Medulla oblongata (tissue), 1 donor: ENCODE measurements at regions not wholly inside any gene's neighbourhood (a gene's known extent, or its start where the extent isn't known, plus 50 kb on each side); places are given as distances from the start of the nearest gene placed in this dataset.
"Not testable (repeated sequence)": the region's sequence is repeated elsewhere in the genome, so short reads cannot be mapped to it uniquely, and the experiment has no call there.

ENCODE experiments used
- DNase-seq: peaks from one replicate; pipeline ENCODE4 v3.0.0-alpha.2; 2015; ENCODE audit errors: extremely low spot score

DNA sequence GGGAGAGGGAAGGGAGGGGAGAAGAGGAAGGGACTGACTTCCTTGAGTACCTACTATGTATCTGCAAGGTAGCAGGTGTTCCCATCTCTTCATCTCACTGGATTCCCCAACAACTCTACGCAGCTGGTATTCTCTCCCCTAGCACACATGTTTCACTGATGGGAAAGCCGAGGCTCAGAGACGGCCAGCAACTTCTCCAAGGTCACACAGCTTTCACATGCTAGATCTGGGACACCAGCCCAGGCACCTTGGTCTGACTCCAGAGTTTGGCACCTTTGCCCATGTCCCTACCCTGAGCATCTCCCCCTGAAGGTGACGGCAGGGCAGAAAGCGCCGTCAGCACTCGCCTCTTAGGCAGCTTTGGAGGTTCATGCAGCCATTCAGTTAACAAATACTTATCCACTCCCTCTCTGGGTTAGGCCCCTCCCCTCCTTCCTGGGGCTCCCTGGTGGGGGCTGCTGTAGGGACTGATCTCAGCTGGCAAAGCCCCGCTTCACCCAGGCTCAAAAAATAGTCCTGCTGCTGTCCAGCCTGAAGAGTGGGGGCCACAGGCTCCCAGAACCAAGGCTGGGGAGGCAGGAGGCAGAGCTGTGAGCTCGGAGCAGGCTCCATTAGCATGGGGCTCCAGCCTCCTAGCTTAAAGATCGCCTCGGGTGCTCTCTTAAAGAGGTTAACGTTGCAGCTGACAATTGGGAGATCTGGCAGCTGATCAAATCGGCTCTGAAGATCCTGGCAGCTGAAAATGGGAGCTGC lies 79.4 kb downstream of the IGLL1 start:
- DNase-seq = no peak

DNA sequence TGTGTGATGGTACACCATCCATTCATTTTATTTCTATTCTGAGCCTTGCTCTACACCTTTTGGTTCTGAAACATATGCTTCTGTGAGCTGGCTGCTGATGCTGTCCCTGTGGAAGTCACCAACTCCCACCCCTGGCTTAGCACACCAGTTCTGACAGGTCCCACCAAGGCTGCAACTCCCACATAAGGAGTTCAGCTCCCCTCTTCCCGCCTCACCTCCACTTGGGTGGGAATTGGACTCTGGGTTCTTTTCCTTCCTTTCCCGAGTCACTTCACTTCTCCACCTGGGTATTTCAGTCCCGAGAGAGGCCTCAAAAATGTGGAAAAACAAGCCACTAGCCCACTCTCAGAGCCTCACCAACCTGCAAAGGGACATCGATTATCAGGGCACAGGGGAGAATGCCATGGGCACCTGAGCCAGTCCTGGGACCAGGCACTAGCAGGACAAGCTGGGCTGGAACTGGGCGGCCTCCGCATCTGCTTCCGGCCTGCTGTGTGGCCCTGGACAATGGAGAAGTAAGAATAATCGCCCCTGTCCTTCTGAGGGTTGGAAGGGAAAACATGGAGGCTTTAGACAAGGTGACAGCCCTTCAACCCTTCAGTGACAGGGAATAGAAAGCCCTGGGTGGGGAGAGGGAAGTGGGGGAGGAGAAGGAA lies 80.1 kb downstream of the IGLL1 start:
- DNase-seq = no peak

- no peak for DNase-seq
Measured at GRCh38 chr22:23498811-23499798, 81.0 kb downstream of the IGLL1 start.

GRCh38 chr22:23497889-23498288 lies 82.2 kb downstream of the IGLL1 start:
- DNase-seq = not testable (repeated sequence)

DNA sequence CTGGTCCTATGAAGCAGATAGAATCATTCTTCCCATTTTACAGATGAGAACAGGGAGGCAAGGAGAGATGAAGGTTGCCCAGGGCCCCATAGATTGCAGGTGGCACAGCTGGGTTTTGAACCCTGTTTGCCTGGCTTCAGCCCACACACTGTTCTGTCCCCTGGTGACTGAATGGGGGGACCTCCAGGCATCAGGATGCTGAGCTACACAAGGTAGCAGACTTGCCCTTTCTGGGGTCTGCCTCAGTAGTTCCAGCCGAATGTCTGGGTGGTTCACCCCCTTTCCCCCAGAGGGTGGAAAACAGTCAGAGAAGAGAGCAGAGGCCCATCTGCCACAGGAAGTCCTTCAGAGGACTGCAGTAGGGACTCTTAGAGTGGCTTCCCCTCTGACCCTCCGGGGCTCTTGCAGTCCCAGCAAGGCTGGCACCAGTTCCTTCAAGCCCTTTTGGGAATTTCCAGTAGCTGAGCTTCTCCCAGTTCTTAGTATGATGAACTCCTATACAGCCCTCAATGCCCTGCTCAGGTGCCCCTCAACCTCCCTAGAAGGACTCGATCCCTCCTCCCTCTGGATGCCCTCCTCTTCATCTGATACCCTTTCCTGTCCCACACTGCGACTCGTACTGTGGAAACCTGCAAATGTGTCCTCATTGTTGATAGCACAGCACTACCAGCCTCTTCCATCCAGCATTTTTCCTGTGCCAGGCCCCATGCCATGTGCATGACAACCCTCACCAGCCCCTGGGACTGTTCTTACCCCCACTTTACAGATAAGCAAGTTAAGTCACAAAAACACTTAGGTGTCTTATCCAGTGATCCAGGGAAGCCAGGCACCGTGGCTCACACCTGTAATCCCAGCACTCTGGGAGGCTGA lies 82.8 kb downstream of the IGLL1 start:
- DNase-seq = no peak

GRCh38 chr22:23496445-23496833 lies 83.7 kb downstream of the IGLL1 start:
- no peak for DNase-seq

GRCh38 chr22:23495614-23496444 lies 84.3 kb downstream of the IGLL1 start:
- DNase-seq = no peak

GRCh38 chr22:23494930-23495266 lies 85.2 kb downstream of the IGLL1 start:
- DNase-seq = no peak

- DNase-seq = no peak
Measured at GRCh38 chr22:23485490-23485889, 94.6 kb downstream of the IGLL1 start.

- DNase-seq = no peak
Measured at GRCh38 chr22:23484651-23485050, 95.4 kb downstream of the IGLL1 start.

- DNase-seq = no peak
Measured at GRCh38 chr22:23481369-23481768, 98.7 kb downstream of the IGLL1 start.

GRCh38 chr22:23478175-23478574 lies 101.9 kb downstream of the IGLL1 start:
- DNase-seq = no peak

GRCh38 chr22:23474531-23474930 lies 105.6 kb downstream of the IGLL1 start:
- DNase-seq = not testable (repeated sequence)

DNA sequence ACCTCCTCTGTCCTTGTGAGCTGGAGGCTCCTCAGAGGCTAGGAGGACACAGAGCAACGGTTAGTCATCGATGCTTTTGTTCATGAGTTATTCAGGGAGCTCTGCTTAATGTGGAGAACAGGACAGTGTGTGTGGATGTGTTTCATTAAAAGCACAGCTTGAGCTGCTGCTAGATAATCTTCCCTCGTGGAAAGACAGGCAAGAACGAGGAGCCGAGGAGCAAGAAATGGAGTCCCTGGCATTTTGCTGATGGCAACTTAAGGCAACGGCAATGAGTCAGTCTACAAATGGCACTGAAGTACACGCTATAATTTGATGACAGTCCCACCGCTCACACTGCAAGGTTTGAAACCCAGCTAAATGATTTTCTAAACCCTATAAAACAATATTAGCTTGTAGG lies 106.2 kb downstream of the IGLL1 start:
- DNase-seq = no peak

DNA sequence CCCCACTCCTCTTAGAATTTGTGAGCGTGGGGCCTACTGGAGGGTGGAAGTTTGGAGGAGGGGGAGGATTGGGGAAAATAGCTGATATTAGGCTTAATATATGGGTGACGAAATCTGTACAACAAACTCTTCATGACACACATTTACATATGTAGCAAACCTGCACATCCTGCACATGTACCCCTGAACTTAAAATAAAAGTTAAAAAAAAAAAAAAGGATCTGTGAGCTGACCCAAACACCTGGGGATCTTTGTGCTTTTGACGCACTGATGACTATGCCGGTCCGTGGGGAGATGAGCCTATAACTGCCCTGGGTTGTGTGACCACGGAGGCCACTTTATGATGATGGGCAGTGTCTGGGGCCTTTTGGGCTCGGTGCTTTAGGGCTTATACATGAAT lies 107.7 kb downstream of the IGLL1 start:
- not testable (repeated sequence) for DNase-seq

DNA sequence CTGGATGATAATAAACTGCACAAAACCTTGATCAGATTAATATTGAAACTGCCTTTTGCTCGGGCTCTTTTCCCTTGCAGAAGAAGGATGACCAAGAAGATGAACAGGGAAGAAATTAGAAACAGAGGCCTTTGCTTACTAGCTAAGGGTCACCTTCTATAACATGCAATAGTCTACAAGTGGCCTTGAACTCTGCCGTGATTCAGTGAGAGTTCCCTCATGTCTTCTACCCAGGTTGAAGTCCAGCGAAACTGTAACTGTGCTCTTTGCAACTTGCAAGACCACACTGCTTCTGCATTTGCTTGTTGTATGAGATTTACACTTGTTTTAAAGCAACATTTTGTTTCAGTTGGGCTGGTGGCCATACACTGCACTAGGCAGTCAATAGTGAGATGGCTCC lies 108.4 kb downstream of the IGLL1 start:
- no peak for DNase-seq

DNA sequence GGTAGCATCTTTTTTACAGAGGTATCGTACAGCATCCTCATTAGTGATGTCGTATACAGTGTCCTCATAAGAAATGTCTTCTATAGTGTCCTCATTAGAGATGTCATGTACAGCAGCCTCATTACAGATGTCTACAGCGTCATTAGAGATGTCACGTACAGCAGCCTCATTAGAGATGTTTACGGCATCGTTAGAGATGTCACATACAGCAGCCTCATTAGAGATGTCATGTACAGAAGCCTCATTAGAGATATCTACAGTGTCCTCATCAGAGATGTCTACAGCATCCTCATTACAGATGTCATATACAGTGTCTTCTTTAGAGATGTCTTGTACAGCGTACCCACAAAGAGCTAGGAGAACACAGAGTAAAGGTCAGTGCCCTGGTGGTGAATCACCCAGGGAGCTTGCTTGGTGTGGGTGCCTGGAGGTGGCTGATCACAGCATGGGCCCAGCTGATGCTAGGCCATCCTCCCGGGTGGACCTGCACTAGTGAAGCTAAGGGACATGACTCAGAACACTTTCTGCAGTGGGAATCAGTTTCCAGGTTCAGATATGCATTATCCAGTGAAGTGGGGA lies 109.2 kb downstream of the IGLL1 start:
- no peak for DNase-seq

GRCh38 chr22:23467721-23468294 lies 112.3 kb downstream of the IGLL1 start:
- no peak for DNase-seq

- DNase-seq = no peak
Measured at GRCh38 chr22:23466351-23466750, 113.7 kb downstream of the IGLL1 start.

GRCh38 chr22:23464796-23465195 lies 115.3 kb downstream of the IGLL1 start:
- not testable (repeated sequence) for DNase-seq
